Prostate gland (tissue), 2 donors: ENCODE measurements at regions not wholly inside any gene's neighbourhood (a gene's known extent, or its start where the extent isn't known, plus 50 kb on each side); places are given as distances from the start of the nearest gene placed in this dataset.

Experiments used
- DNase-seq: peaks from one replicate; pipeline ENCODE4 v3.0.0-alpha.2; 2019; ENCODE audit warnings: low spot score
- H3K27ac ChIP-seq, 2 donors: fragments of 200-600 bp; sonication (generic); 2 replicates each; pipeline ENCODE4 v1.5.1; 2017 to 2019
- H3K27me3 ChIP-seq: fragments of 200-600 bp; sonication (generic); replicated peaks from 2 replicates; pipeline ENCODE4 v1.5.1; 2019; ENCODE audit not compliant: insufficient read depth
- H3K36me3 ChIP-seq, 2 donors: fragments of 200-600 bp; sonication (generic); 1 replicate in 1 of 2; 2 replicates in 1 of 2; pipeline versions ENCODE4 v1.5.1 to v1.8.1; 2017 to 2019
- H3K4me1 ChIP-seq: fragments of 200-600 bp; sonication (generic); replicated peaks from 2 replicates; pipeline ENCODE4 v1.5.1; 2019
- H3K4me3 ChIP-seq, 2 donors: fragments of 200-600 bp; sonication (generic); 2 replicates each; pipeline ENCODE4 v1.5.1; 2017 to 2019
- H3K9me3 ChIP-seq: fragments of 200-600 bp; sonication (generic); 2 replicates; pipeline ENCODE4 v1.5.1; 2017
- CTCF ChIP-seq, 4 experiments: fragments of 200-600 bp in 2 of 4; fragments of 450-650 bp in 2 of 4; sonication (generic) in 2 of 4; IDR thresholded peaks; 1 replicate in 3 of 4; 2 replicates in 1 of 4; pipeline ENCODE4 v1.5.1; 2016 to 2019; ENCODE audit warnings: antibody characterized with exemption in 4 of 4, mild to moderate bottlenecking in 2 of 4, moderate library complexity in 2 of 4
- POLR2A ChIP-seq: fragments of 450-650 bp; IDR thresholded peaks from one replicate; pipeline ENCODE4 v1.6.1; 2016; ENCODE audit warnings: antibody characterized with exemption, mild to moderate bottlenecking
- POLR2AphosphoS5 ChIP-seq: sonication (generic); formaldehyde crosslinking; IDR thresholded peaks from one replicate; pipeline ENCODE4 v1.6.1; 2017; ENCODE audit warnings: antibody characterized with exemption
- WGBS: methylation state at CpG from one replicate; pipeline ENCODE4 v1.1.5; 2018; 5-methylcytosine and 5-hydroxymethylcytosine counted together
- intact Hi-C: fragments of 100-400 bp; cut with DNase I; formaldehyde crosslinking; loops from one replicate; pipeline ENCODE4 v1.14.2; 2022

GRCh38 chr4:18860836-18861530 lies 839.4 kb upstream of the LCORL start:
- H3K4me3 ChIP-seq = no peak overlapping the region
- intact Hi-C loops = no loop called here
- no peak for DNase-seq
- H3K4me1 ChIP-seq = no peaks in the 10 kb centered on the region
- H3K9me3 ChIP-seq = no peaks in the 10 kb centered on the region
- no peaks in the 10 kb centered on the region for H3K36me3 ChIP-seq
- H3K27me3 ChIP-seq = no peaks in the 10 kb centered on the region
- no peak overlapping the region for H3K27ac ChIP-seq
- TF ChIP-seq POLR2A (no peak), POLR2AphosphoS5 (no peak), CTCF (IDR thresholded peaks at IDR 0.05) (no peak)
- 46% methylated on average over 2 of the region's 2 CpGs for WGBS

GRCh38 chr4:18859468-18859867 lies 837.9 kb upstream of the LCORL start:
- no peaks in the 10 kb centered on the region for H3K9me3 ChIP-seq
- intact Hi-C loops = no loop called here
- H3K4me3 ChIP-seq = no peak overlapping the region
- H3K27ac ChIP-seq = no peak overlapping the region
- no peak for DNase-seq
- WGBS = 37% methylated on average over 2 of the region's 2 CpGs
- H3K4me1 ChIP-seq = no peaks in the 10 kb centered on the region
- no peaks in the 10 kb centered on the region for H3K27me3 ChIP-seq
- TF ChIP-seq POLR2AphosphoS5 (no peak), CTCF (IDR thresholded peaks at IDR 0.05) (no peak), POLR2A (no peak)
- H3K36me3 ChIP-seq = no peaks in the 10 kb centered on the region

- H3K4me3 ChIP-seq = no peak overlapping the region
- no peak for TF ChIP-seq POLR2A
- TF ChIP-seq CTCF (IDR thresholded peaks at IDR 0.05) = no peak
- TF ChIP-seq POLR2AphosphoS5 = no peak
- WGBS = 78% methylated on average over 6 of the region's 6 CpGs
- no peak overlapping the region for H3K27ac ChIP-seq
- intact Hi-C loops = no loop called here
- H3K27me3 ChIP-seq = no peaks in the 10 kb centered on the region
- H3K4me1 ChIP-seq = no peaks in the 10 kb centered on the region
- no peaks in the 10 kb centered on the region for H3K36me3 ChIP-seq
- no peak for DNase-seq
- H3K9me3 ChIP-seq = no peaks in the 10 kb centered on the region
These were observed 836.8 kb upstream of the LCORL start for GRCh38 chr4:18858229-18858922.

DNA sequence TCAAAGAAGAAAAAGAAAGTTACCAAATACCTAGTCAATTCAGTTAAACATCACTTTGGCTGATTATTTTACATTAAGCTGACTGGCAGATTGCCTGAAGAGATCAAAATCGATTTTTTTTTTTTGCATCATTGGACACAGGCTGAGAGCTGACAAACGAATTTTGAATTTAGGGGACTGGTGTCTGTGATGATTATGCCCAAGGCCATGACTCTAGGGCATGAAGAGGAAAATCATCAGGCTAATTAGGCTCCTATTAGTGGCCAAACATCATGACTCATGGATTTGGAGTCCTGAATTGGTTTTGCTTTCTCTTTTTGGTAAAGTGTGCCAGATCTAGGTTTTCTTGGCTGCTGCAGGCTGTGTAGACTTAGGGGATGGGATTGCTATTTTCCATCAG lies 829.3 kb upstream of the LCORL start:
- Histone ChIP-seq H3K27me3 (no peaks in the 10 kb centered on the region), H3K4me1 (no peaks in the 10 kb centered on the region), H3K27ac (no peak overlapping the region), H3K36me3 (no peaks in the 10 kb centered on the region), H3K4me3 (no peak overlapping the region), H3K9me3 (no peaks in the 10 kb centered on the region)
- 46% methylated on average over 2 of the region's 2 CpGs for WGBS
- TF ChIP-seq CTCF (IDR thresholded peaks at IDR 0.05) (no peak), POLR2AphosphoS5 (no peak), POLR2A (no peak)
- no peak for DNase-seq
- intact Hi-C loops = no loop called here
